Stimulated activated CD8-positive, alpha-beta memory T cell treated with anti-CD3 and anti-CD28 coated beads, Interleukin-12 subunit alpha, Interleukin-12 subunit beta, amount 100 ng/mL, for 4 hours (primary cell): ENCODE measurements at regions not wholly inside any gene's neighbourhood (a gene's known extent, or its start where the extent isn't known, plus 50 kb on each side); places are given as distances from the start of the nearest gene placed in this dataset.

Experiments
- DNase-seq: peaks from one replicate; pipeline ENCODE4 v3.0.0-alpha.2; 2020; ENCODE audit warnings: low read depth

GRCh38 chr16:66013486-66013885, 353.0 kb upstream of the CDH5 start:
- no peak for DNase-seq

- DNase-seq, result no peak
These were observed 358.4 kb upstream of the CDH5 start for GRCh38 chr16:66008136-66008535.

DNA sequence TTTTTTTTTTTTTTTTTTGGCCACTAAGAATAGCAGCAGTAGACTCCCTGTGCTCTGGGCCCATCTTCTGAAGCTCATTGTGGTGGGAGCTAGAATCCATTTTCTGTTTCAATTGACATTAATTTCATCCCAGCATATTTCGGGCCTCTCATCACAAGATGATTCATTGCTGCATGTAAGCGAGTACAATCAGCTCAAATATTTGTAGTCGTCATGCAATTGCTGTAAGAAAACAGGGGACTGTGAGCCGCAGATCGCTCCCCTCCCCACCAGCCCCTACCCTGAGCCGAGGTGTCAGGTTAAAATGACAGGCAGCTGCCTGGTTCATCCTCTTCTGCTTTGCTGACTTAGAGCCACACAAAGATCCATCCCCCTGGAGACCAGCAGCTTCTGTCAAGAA, 358.8 kb upstream of the CDH5 start:
- DNase-seq, result no peak

DNA sequence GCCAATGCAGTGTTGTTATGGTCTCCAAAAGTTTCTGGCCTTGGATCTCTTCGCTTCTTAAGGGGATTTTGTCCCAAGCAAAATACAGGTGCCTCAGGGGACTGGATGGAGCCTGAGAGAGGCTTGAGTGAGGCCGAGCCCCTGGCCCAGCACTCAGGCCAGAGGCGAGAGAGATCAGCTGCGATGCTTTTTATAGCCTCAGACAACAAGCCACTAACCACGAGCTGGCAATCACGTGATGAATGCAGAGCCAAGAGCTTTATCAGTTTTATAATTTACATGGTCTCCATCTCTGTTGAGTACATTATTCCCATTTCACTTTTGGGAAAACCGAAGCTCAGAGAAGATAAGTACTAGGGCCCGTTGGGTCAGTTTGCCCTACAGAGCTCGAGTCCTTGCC, 360.0 kb upstream of the CDH5 start:
- DNase-seq, result no peak

- no peak for DNase-seq
These were observed 361.8 kb upstream of the CDH5 start for GRCh38 chr16:66004699-66005098.

DNA sequence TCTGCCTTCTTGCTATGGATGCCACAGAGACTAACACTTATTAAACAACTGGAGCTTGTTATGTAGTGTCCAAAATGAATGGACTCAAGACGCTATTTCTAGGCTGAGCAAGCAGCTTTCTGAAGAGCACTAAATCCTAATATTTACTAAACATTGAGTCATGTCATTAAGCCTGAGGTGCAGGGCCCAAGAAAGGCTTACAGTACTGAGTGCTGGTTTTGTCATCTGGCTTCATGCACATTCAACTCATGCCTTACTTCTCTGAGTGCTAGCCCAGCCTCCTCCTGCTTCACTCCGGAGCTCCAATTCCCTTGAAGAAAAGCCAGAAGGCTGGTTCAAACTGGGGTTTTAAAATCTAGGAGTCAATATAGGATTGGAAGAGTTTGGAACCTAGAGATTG, 363.3 kb upstream of the CDH5 start:
- DNase-seq, result no peak

GRCh38 chr16:66002601-66003000, 363.9 kb upstream of the CDH5 start:
- no peak for DNase-seq

DNA sequence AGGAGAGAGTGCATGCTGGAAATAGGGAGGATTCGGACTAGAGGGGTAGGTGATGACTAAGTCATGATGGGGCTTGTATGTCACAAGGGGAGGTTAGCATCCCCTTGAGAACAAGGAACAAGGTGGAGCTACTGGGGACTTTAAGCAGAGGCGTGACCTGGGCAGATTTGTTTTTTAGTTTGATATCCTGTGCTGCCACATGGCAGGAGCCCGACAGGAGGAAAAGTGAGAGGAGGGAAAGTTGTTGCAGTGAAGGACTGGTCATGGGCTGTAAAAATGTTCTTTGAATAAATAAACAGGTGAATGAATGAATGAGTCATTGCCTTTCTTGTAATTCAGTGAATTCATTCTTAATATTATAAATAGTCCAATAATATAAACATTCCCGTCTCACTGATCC, 365.1 kb upstream of the CDH5 start:
- no peak for DNase-seq

DNA sequence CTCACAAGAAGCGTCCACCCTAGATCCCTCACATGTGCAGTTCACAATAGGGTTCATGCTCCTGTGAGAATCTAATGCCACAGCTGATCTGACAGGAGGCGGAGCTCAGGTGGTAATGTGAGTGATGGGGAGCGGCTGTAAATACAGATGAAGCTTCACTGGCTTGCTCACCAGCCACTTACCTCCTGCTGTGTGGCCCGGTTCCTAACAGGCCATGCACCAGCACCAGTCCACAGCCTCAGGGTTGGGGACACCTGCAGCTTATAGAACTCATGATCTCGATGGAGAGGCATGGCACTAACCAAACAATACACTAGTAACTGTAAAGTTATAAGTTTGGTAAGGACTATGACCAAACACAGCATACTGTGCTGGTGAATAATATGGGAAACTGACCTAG, 368.0 kb upstream of the CDH5 start:
- no peak for DNase-seq

DNA sequence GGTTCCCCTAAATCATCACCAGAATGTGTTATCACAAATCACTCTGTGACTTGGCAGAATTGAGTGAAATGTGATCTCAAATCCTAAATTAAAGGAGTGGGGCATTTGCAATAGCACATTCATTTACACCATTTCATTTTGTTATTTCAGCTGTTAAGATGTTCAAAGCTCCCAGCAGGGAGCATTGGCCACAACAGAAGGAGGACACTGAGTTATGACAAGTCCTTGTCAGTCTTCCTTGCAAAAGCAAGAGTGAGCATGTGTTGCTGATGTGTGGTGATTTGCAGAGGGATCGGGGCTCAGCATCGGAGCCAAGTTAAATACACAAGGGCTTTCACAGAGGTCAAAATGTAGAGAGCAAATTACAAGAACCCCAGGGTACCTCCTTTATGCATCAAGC, 372.2 kb upstream of the CDH5 start:
- no peak for DNase-seq

GRCh38 chr16:65991149-65991701, 375.3 kb upstream of the CDH5 start:
- DNase-seq, result no peak

DNA sequence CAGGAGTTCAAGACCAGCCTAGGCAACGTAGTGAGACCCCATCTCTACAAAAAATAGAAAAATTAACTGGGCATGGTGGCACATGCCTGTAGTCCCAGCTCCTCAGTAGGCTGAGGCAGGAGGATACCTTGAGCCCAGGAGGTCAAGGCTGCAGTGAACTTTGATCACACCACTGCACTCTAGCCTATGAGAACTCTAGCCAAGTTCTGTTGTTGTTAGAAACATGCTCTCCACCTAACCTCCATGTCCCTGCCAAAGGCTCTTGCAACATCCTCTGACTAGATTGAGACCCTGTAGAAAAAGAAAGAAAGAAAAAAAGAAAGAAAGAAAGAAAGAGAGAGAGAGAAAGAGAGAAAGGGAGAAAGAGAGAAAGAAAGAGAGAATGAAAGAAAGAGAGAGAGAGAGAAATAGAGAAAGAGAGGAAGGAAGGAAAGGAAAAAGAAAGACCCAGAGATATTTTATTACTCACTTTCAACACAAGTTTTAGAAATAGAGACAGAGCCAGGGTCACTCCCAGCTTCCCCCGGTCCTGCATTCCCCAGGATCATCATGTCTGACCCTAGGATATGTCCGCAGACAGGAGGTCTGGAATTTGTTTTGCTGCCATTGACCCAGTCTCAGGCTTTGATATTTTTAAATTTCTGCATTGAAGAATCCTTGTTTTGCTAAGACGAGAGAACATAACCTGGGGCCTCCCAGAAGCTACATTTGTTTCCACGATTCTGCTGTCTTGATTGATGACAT, 376.5 kb upstream of the CDH5 start:
- DNase-seq, result no peak

DNA sequence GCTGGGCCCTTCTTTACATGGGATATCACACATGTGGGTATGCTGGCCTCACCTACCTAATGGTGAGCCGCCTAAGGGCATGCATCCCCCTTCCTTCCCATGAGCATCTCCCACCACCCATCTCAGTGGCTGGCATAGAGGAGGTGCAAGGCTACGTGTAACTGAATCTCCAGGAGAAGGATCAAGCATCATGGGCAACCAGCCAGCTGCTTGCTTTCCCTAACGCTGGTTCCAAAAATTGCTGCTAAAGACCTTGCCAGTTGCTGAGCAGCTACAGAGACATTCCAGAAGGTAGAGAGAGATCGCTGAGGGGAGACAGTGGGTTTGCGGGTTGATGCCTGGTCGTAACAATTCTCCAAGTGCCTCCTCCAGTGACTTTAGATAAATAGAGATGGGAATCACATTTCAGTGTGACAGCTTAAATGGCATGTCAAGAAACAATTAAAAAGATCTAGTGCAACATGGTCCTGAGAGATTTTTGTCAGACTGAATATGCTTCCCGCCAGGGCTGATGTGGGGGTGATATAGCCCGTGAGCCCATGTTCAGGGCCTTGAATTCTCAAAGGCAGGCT, 378.4 kb upstream of the CDH5 start:
- DNase-seq, result no peak

DNA sequence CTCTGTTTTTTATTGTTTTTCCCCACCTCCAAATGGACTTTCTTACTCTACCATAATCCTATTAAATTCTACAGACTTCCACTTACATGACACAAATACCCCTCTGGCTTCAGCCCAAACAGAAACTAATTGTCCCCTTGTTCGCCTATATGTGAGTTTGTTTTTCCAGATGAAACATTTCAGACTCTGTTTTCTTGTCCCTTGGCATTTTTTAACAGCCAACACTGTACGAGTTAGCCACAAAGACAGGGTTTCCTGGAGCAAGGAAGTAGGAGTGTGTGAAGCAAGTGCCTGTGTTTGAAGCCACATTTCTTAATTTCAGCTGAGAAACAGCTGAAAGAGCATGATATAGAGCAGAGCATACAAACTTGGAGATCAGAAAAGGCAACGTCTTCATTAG, 382.2 kb upstream of the CDH5 start:
- no peak for DNase-seq

DNA sequence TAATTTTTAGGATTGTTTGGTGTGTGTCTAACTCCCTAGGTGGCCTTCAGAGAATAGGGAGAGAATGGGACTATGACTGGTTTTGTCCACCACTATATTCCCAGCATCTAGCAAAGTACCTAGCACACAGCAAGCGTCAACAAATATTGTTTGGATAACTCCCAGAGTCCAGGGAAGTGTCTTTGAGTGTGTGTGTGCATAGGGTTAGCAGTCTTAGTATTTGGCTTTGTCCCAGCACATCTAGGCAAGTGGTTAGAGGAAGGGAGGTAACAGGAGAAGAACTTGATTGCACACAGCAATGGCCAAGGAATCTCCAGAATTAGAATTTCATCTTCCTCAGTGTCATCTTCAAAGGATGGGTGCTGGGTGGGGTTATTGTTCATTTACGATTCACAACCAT, 385.4 kb upstream of the CDH5 start:
- no peak for DNase-seq

GRCh38 chr16:65975049-65975708, 391.3 kb upstream of the CDH5 start:
- no peak for DNase-seq

GRCh38 chr16:65967376-65967775, 399.1 kb upstream of the CDH5 start:
- DNase-seq, result no peak

GRCh38 chr16:65965628-65966027, 400.9 kb upstream of the CDH5 start:
- DNase-seq, result no peak

- no peak for DNase-seq
These were observed 401.7 kb upstream of the CDH5 start for GRCh38 chr16:65964752-65965151.

GRCh38 chr16:65961476-65962143, 404.9 kb upstream of the CDH5 start:
- no peak for DNase-seq

DNA sequence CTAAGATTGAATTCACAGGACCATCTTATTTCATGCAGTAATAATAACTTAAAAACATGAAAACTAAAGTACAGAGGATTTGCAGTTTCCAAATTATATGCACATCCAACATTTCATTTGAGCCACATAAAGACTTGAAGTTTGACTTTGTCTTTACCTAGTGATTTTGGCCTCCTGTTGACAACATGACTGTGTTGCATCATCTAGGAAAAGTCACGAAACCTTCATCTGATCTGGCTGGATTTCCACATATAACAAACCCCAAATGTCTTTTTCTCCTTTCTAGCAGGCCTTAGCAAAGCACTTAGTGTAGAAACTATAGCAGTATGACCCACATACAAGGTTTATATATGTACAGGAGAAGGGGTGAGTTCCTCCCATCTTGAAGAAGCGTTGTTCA, 406.5 kb upstream of the CDH5 start:
- no peak for DNase-seq

- no peak for DNase-seq
These were observed 408.4 kb upstream of the CDH5 start for GRCh38 chr16:65958086-65958485.

DNA sequence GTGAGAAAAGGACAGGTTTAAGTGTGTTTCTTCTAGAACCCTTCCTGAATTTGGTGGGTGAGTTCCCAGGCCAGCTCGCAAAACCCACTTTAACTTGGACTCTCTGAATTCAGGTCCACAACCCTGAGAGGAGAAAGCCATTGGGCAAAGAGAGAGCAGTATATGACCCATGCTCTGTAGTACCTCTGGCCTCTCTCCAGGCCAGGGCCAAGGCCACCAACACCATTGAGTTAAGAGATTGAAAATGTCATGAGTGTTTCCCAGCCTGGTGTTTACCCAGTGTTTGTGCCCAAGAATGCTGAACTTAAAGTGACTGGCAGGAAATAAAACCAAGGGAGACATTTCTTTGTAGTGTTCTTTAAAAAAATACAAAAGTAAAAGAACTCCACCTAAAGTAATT, 410.4 kb upstream of the CDH5 start:
- no peak for DNase-seq
